DOHH2 (cell line): ENCODE measurements at regions not wholly inside any gene's neighbourhood (a gene's known extent, or its start where the extent isn't known, plus 50 kb on each side); places are given as distances from the start of the nearest gene placed in this dataset.

Experiments used
- CTCF ChIP-seq: fragments of 200-600 bp; sonication (generic); IDR thresholded peaks from one replicate; pipeline ENCODE4 v1.5.1; 2014; ENCODE audit warnings: antibody characterized with exemption, mild to moderate bottlenecking, low read depth, low read length; ENCODE audit not compliant: poor library complexity, severe bottlenecking
- EZH2phosphoT487 ChIP-seq: fragments of 200-600 bp; sonication (generic); IDR thresholded peaks from 2 replicates; pipeline ENCODE4 v1.6.1; 2017; ENCODE audit warnings: borderline replicate concordance, mild to moderate bottlenecking, antibody characterized with exemption, low read length, moderate library complexity, mixed read lengths

- no peak for TF ChIP-seq EZH2phosphoT487
- no peak for TF ChIP-seq CTCF
These were observed 1335.1 kb upstream of the SPRY2 start for GRCh38 chr13:81676008-81676407.
